Effector CD4-positive, alpha-beta T cell (primary cell): ENCODE measurements at regions not wholly inside any gene's neighbourhood (a gene's known extent, or its start where the extent isn't known, plus 50 kb on each side); places are given as distances from the start of the nearest gene placed in this dataset.

Source experiments
- DNase-seq: peaks from one replicate; pipeline ENCODE4 v3.0.0-alpha.2; 2020

- DNase-seq = no peak
These were observed 123.6 kb upstream of the TMEM72 start for GRCh38 chr10:44787480-44788075.

- no peak for DNase-seq
These were observed 122.7 kb upstream of the TMEM72 start for GRCh38 chr10:44788147-44789129.

- no peak for DNase-seq
These were observed 118.9 kb upstream of the TMEM72 start for GRCh38 chr10:44792119-44792775.

- DNase-seq = no peak
These were observed 111.2 kb upstream of the TMEM72 start for GRCh38 chr10:44799966-44800365.

- DNase-seq = no peak
These were observed 109.5 kb upstream of the TMEM72 start for GRCh38 chr10:44801383-44802327.

- no peak for DNase-seq
These were observed 107.3 kb upstream of the TMEM72 start for GRCh38 chr10:44803862-44804261.

- DNase-seq = no peak
These were observed 106.5 kb upstream of the TMEM72 start for GRCh38 chr10:44804661-44805060.

GRCh38 chr10:44805466-44806210 is 105.5 kb upstream of the TMEM72 start:
- DNase-seq = no peak

GRCh38 chr10:44806950-44807349 is 104.2 kb upstream of the TMEM72 start:
- no peak for DNase-seq

- DNase-seq = no peak
These were observed 103.7 kb upstream of the TMEM72 start for GRCh38 chr10:44807451-44807850.

GRCh38 chr10:44809647-44810046 is 101.5 kb upstream of the TMEM72 start:
- DNase-seq = no peak

GRCh38 chr10:44811072-44811471 is 100.1 kb upstream of the TMEM72 start:
- no peak for DNase-seq

GRCh38 chr10:44813201-44813600 is 97.9 kb upstream of the TMEM72 start:
- DNase-seq = no peak

GRCh38 chr10:44814929-44815328 is 96.2 kb upstream of the TMEM72 start:
- DNase-seq = no peak

- DNase-seq = no peak
These were observed 93.0 kb upstream of the TMEM72 start for GRCh38 chr10:44818041-44818649.

- no peak for DNase-seq
These were observed 92.4 kb upstream of the TMEM72 start for GRCh38 chr10:44818701-44819127.

- DNase-seq = no peak
These were observed 91.0 kb upstream of the TMEM72 start for GRCh38 chr10:44820094-44820493.

- DNase-seq = no peak
These were observed 89.8 kb upstream of the TMEM72 start for GRCh38 chr10:44821290-44821689.

- DNase-seq = no peak
These were observed 88.8 kb upstream of the TMEM72 start for GRCh38 chr10:44822349-44822748.

- DNase-seq = no peak
These were observed 88.2 kb upstream of the TMEM72 start for GRCh38 chr10:44822966-44823365.

- DNase-seq = no peak
These were observed 86.5 kb upstream of the TMEM72 start for GRCh38 chr10:44824607-44825006.
